ENCODE measurements at regions not wholly inside any gene's neighbourhood (a gene's known extent, or its start where the extent isn't known, plus 50 kb on each side); places are given as distances from the start of the nearest gene placed in this dataset.
"Not testable (repeated sequence)": the region's sequence is repeated elsewhere in the genome, so short reads cannot be mapped to it uniquely, and the experiment has no call there.

GRCh38 chr20:7175827-7176226 lies 408.3 kb downstream of the BMP2 start:
- H3K27ac ChIP-seq (ENCODE audit: low read depth, low read length); H3K4me3 ChIP-seq (ENCODE audit: low read depth in 1 of 2, low read length in 2 of 2); H3K36me3 ChIP-seq (ENCODE audit: insufficient read depth, low read length); H3K27me3 ChIP-seq (ENCODE audit: control insufficient read depth in 1 of 2, insufficient read depth in 2 of 2, low read length in 2 of 2); H3K9me3 ChIP-seq (ENCODE audit: low read length); H3K9ac ChIP-seq (ENCODE audit: low read length); H3K4me1 ChIP-seq (ENCODE audit: insufficient read depth, low read length): not testable (repeated sequence)

- no peak overlapping the region for H3K9ac ChIP-seq (ENCODE audit: low read length)
- H3K9me3 ChIP-seq (ENCODE audit: low read length): no peaks in the 10 kb centered on the region
- H3K27me3 ChIP-seq (ENCODE audit: control insufficient read depth in 1 of 2, insufficient read depth in 2 of 2, low read length in 2 of 2): no peaks in the 10 kb centered on the region
- no peak overlapping the region for H3K4me3 ChIP-seq (ENCODE audit: low read depth in 1 of 2, low read length in 2 of 2)
- H3K27ac ChIP-seq (ENCODE audit: low read depth, low read length): no peak overlapping the region
- H3K36me3 ChIP-seq (ENCODE audit: insufficient read depth, low read length): no peaks in the 10 kb centered on the region
- H3K4me1 ChIP-seq (ENCODE audit: insufficient read depth, low read length): no peaks in the 10 kb centered on the region
Observed at GRCh38 chr20:7178004-7178403, 410.5 kb downstream of the BMP2 start.

DNA sequence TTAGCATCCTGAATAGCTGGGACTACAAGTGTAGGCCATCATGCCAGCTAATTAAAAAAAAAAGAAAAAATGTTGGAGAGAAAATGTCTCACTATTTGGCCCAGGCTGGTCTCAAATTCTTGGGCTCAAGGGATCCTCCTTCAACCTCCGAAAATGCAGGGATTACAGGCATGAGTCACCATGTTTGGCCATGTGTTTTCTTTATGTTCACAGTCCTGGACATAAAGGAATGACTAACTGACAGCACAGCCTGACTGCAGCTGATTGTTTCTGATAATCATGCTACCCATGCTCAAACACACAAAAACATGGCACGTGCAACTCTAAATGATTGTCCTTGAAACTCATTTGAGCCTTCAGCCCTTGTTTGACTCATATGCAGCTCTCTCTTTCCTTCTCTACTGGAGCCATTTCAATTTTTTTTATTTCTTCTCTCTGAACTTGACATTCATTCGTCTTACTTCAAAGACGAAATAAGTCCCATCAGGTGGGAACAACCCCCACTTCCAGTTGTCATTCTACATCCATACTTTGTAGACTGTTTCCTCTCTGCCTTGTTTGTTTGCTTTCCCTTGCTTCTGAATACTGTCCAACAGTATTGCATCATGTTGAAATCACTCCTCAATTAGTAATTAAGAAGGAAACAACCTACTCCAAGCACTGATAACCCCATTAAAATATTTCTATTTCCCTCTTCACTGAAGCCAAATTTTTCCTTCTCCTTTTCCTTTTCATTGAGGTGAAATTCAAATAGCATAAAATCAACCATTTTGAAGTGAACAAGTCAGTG lies 413.0 kb downstream of the BMP2 start:
- no peak overlapping the region for H3K9ac ChIP-seq (ENCODE audit: low read length)
- H3K36me3 ChIP-seq (ENCODE audit: insufficient read depth, low read length): no peaks in the 10 kb centered on the region
- no peaks in the 10 kb centered on the region for H3K27me3 ChIP-seq (ENCODE audit: control insufficient read depth in 1 of 2, insufficient read depth in 2 of 2, low read length in 2 of 2)
- no peak overlapping the region for H3K4me3 ChIP-seq (ENCODE audit: low read depth in 1 of 2, low read length in 2 of 2)
- no peaks in the 10 kb centered on the region for H3K4me1 ChIP-seq (ENCODE audit: insufficient read depth, low read length)
- no peaks in the 10 kb centered on the region for H3K9me3 ChIP-seq (ENCODE audit: low read length)
- no peak overlapping the region for H3K27ac ChIP-seq (ENCODE audit: low read depth, low read length)

- no peak overlapping the region for H3K4me3 ChIP-seq (ENCODE audit: low read depth in 1 of 2, low read length in 2 of 2)
- H3K27me3 ChIP-seq (ENCODE audit: control insufficient read depth in 1 of 2, insufficient read depth in 2 of 2, low read length in 2 of 2): no peaks in the 10 kb centered on the region
- H3K9ac ChIP-seq (ENCODE audit: low read length): no peak overlapping the region
- H3K36me3 ChIP-seq (ENCODE audit: insufficient read depth, low read length): no peaks in the 10 kb centered on the region
- no peaks in the 10 kb centered on the region for H3K4me1 ChIP-seq (ENCODE audit: insufficient read depth, low read length)
- no peaks in the 10 kb centered on the region for H3K9me3 ChIP-seq (ENCODE audit: low read length)
- H3K27ac ChIP-seq (ENCODE audit: low read depth, low read length): no peak overlapping the region
Observed at GRCh38 chr20:7189231-7189630, 421.7 kb downstream of the BMP2 start.

- H3K9ac ChIP-seq (ENCODE audit: low read length): no peak overlapping the region
- no peak overlapping the region for H3K27ac ChIP-seq (ENCODE audit: low read depth, low read length)
- H3K4me3 ChIP-seq (ENCODE audit: low read depth in 1 of 2, low read length in 2 of 2): no peak overlapping the region
- H3K4me1 ChIP-seq (ENCODE audit: insufficient read depth, low read length): no peaks in the 10 kb centered on the region
- H3K9me3 ChIP-seq (ENCODE audit: low read length): no peaks in the 10 kb centered on the region
- no peaks in the 10 kb centered on the region for H3K36me3 ChIP-seq (ENCODE audit: insufficient read depth, low read length)
- H3K27me3 ChIP-seq (ENCODE audit: control insufficient read depth in 1 of 2, insufficient read depth in 2 of 2, low read length in 2 of 2): no peaks in the 10 kb centered on the region
Observed at GRCh38 chr20:7193681-7194080, 426.2 kb downstream of the BMP2 start.

DNA sequence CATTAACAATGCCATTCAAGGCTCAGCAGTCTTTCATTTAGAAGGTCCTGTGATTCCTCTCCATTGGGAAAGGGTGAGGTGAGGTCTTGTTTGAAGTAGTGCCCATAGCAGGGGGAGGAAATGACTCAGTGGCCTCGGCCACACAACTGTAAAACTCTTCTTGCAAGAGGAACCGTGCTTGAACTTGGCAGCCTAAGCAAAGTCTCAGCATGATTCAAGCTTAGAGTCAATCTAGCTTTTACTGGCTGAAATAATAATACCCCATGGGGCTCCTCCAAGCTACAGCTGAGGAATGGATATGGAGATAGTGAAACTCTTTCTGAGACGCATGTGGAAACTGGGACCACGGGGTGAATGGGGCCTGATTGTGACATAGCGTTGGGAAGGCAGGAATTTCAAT lies 428.2 kb downstream of the BMP2 start:
- Histone ChIP-seq H3K4me1 (ENCODE audit: insufficient read depth, low read length) (no peaks in the 10 kb centered on the region), H3K27me3 (ENCODE audit: control insufficient read depth in 1 of 2, insufficient read depth in 2 of 2, low read length in 2 of 2) (no peaks in the 10 kb centered on the region), H3K9me3 (ENCODE audit: low read length) (no peaks in the 10 kb centered on the region), H3K9ac (ENCODE audit: low read length) (no peak overlapping the region), H3K4me3 (ENCODE audit: low read depth in 1 of 2, low read length in 2 of 2) (no peak overlapping the region), H3K36me3 (ENCODE audit: insufficient read depth, low read length) (no peaks in the 10 kb centered on the region), H3K27ac (ENCODE audit: low read depth, low read length) (no peak overlapping the region)

DNA sequence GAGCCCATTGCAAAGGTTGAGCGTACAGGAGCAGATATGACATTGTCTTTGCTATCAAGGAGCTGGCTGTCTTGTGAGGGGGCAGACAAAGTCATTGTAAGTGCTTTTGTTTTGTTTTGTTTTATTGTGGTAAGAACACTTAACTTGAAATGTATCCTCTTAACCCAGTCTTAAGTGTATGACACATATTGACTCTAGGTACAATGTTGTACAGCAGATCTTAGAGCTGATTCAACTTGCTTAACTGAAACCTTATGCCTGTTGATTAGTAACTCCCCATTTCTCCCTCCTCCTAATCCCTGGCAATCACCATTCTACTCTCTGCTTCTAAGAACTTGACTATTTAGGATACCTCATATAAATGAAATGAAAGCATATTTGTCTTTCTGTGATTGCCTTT lies 429.0 kb downstream of the BMP2 start:
- H3K4me1 ChIP-seq (ENCODE audit: insufficient read depth, low read length): no peaks in the 10 kb centered on the region
- H3K9me3 ChIP-seq (ENCODE audit: low read length): no peaks in the 10 kb centered on the region
- no peaks in the 10 kb centered on the region for H3K36me3 ChIP-seq (ENCODE audit: insufficient read depth, low read length)
- no peaks in the 10 kb centered on the region for H3K27me3 ChIP-seq (ENCODE audit: control insufficient read depth in 1 of 2, insufficient read depth in 2 of 2, low read length in 2 of 2)
- no peak overlapping the region for H3K9ac ChIP-seq (ENCODE audit: low read length)
- no peak overlapping the region for H3K27ac ChIP-seq (ENCODE audit: low read depth, low read length)
- no peak overlapping the region for H3K4me3 ChIP-seq (ENCODE audit: low read depth in 1 of 2, low read length in 2 of 2)

DNA sequence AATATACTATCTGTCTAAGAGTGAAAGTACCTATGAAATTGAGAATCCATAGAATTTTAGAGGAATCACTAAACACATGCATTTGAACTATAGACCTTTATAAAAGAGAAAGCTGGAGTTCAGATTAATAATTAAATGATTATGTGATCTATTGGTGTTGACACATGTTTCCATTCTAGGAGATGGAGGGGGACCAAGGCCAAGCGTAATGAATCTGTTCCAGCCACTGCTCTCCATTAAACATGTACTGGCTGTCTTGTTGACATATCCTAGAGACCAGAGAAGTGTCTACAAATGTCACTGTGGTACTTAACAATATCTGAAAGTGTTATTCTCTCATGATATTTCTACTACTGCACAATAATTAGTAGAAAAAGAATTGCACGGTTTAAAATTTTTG lies 432.4 kb downstream of the BMP2 start:
- H3K36me3 ChIP-seq (ENCODE audit: insufficient read depth, low read length): no peaks in the 10 kb centered on the region
- H3K4me3 ChIP-seq (ENCODE audit: low read depth in 1 of 2, low read length in 2 of 2): no peak overlapping the region
- no peaks in the 10 kb centered on the region for H3K9me3 ChIP-seq (ENCODE audit: low read length)
- H3K4me1 ChIP-seq (ENCODE audit: insufficient read depth, low read length): no peaks in the 10 kb centered on the region
- no peaks in the 10 kb centered on the region for H3K27me3 ChIP-seq (ENCODE audit: control insufficient read depth in 1 of 2, insufficient read depth in 2 of 2, low read length in 2 of 2)
- H3K9ac ChIP-seq (ENCODE audit: low read length): no peak overlapping the region
- H3K27ac ChIP-seq (ENCODE audit: low read depth, low read length): no peak overlapping the region

DNA sequence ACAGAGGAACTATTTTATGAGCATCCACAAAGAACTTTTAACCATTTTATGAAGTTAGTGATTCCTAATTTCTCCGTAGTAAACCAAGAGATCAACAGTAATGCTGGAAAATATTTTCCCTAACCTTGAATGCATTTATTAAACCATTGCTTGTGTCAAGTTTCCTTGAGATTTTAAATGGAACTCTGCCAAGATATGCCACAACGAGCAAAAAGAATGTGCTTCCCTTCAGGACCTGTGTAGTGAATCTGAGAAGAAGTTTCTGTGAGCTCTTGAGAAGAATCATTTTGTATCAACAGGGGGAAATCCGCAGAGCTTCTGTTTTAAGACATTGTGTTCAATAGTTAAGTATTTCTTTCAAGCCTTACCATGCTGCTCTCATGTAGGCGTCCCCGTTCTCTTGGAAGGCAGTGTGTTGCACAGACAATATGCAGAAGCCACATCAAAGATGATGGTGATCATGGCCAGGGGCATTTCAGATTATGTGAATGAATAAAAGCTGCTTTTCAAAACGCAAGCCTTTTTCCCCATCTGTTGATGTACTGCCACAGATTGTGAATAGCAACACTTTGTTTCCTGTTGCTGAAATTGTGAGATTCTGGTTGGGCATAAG lies 439.8 kb downstream of the BMP2 start:
- Histone ChIP-seq H3K36me3 (ENCODE audit: insufficient read depth, low read length) (no peaks in the 10 kb centered on the region), H3K27ac (ENCODE audit: low read depth, low read length) (no peak overlapping the region), H3K4me1 (ENCODE audit: insufficient read depth, low read length) (no peaks in the 10 kb centered on the region), H3K27me3 (ENCODE audit: control insufficient read depth in 1 of 2, insufficient read depth in 2 of 2, low read length in 2 of 2) (no peaks in the 10 kb centered on the region), H3K4me3 (ENCODE audit: low read depth in 1 of 2, low read length in 2 of 2) (no peak overlapping the region), H3K9me3 (ENCODE audit: low read length) (no peaks in the 10 kb centered on the region), H3K9ac (ENCODE audit: low read length) (no peak overlapping the region)

- H3K36me3 ChIP-seq (ENCODE audit: insufficient read depth, low read length): no peaks in the 10 kb centered on the region
- no peak overlapping the region for H3K9ac ChIP-seq (ENCODE audit: low read length)
- no peaks in the 10 kb centered on the region for H3K9me3 ChIP-seq (ENCODE audit: low read length)
- no peaks in the 10 kb centered on the region for H3K27me3 ChIP-seq (ENCODE audit: control insufficient read depth in 1 of 2, insufficient read depth in 2 of 2, low read length in 2 of 2)
- H3K27ac ChIP-seq (ENCODE audit: low read depth, low read length): no peak overlapping the region
- H3K4me1 ChIP-seq (ENCODE audit: insufficient read depth, low read length): no peaks in the 10 kb centered on the region
- H3K4me3 ChIP-seq (ENCODE audit: low read depth in 1 of 2, low read length in 2 of 2): no peak overlapping the region
Observed at GRCh38 chr20:7210910-7211309, 443.4 kb downstream of the BMP2 start.

- no peaks in the 10 kb centered on the region for H3K4me1 ChIP-seq (ENCODE audit: insufficient read depth, low read length)
Observed at GRCh38 chr20:7214081-7214740, 446.7 kb downstream of the BMP2 start.

More at GRCh38 chr20:7214081-7214740, 446.7 kb downstream of the BMP2 start:
- Histone ChIP-seq H3K9ac (ENCODE audit: low read length) (no peak overlapping the region), H3K36me3 (ENCODE audit: insufficient read depth, low read length) (no peaks in the 10 kb centered on the region), H3K27me3 (ENCODE audit: control insufficient read depth in 1 of 2, insufficient read depth in 2 of 2, low read length in 2 of 2) (no peaks in the 10 kb centered on the region), H3K4me3 (ENCODE audit: low read depth in 1 of 2, low read length in 2 of 2) (no peak overlapping the region), H3K9me3 (ENCODE audit: low read length) (no peaks in the 10 kb centered on the region), H3K27ac (ENCODE audit: low read depth, low read length) (no peak overlapping the region)

Data from muscle layer of colon (tissue), 2 donors.